Heart left ventricle (tissue), 13 donors: ENCODE measurements at regions not wholly inside any gene's neighbourhood (a gene's known extent, or its start where the extent isn't known, plus 50 kb on each side); places are given as distances from the start of the nearest gene placed in this dataset.
"Not testable (repeated sequence)": the region's sequence is repeated elsewhere in the genome, so short reads cannot be mapped to it uniquely, and the experiment has no call there.

ENCODE experiments used
- POLR2A ChIP-seq, 2 donors: fragments of 450-650 bp; IDR thresholded peaks; one replicate each; pipeline ENCODE4 v1.6.1; 2017; ENCODE audit warnings: antibody characterized with exemption in 2 of 2, mild to moderate bottlenecking in 2 of 2, moderate library complexity in 2 of 2
- TF ChIP-seq, protein P1 (sequence below), 12 donors: fragments of 200-600 bp; sonication (generic) in 4 of 12; IDR thresholded peaks; one replicate each; pipeline versions ENCODE4 v1.5.0 to v1.8.0; 2018 to 2022; ENCODE audit warnings: antibody characterized with exemption in 12 of 12, mild to moderate bottlenecking in 5 of 12
- donor health status: ischemic (EF 13 %, LVEDD 7.1; RV severe dilation, severe dysfunction).
- donor health status: DM: no; HTN: yes; CAD: no.
- donor health status: DM: no; HTN: no; CAD: no.
- donor health status: ischemic (EF 25% LVEDD 6.9; RV normal size, moderate dysfunction).
- donor health status: ischemic (EF 25% LVEDD 5.7; RV mildly dilated, moderate dysfunction).
- donor health status: ischemic (EF 35%, LVEDD 5.7; RV mildly dilated, moderate dysfunction).
- donor health status: nonischemic (EF 11% LVEDD 7.7; RV severe dilation, severe dysfunction).
- donor health status: DM: yes; HTN: yes; CAD: no.
- donor health status: PGD.
- donor health status: ischemic (EF 29% LVEDD 5.4; RV normal size, mild dysfunction).
- donor health status: nonischemic (EF 23%, LVEDD 6.1; RV moderate dilation, normal function).

DNA sequence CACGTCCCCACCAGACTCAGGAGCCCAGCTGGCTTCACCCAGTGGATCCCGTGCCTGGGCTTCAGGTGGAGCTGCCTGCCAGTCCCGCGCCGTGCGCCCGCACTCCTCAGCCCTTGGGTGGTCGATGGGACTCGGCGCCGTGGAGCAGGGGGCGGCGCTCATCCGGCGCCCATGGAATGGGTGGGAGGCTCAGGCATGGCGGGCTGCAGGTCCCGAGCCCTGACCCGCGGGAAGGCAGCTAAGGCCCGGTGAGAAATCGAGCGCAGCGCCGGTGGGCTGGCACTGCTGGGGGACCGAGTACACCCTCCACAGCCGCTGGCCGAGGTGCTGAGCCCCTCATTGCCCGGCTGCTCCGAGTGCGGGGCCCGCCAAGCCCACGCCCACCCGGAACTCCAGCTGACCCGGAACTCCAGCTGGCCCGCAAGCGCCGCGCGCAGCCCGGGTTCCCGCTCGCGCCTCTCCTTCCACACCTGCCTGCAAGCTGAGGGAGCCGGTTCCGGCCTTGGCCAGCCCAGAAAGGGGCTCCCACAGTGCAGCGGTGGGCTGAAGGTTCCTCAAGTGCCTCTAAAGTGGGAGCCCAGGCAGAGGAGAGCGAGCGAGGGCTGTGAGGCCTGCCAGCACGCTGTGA lies 1184.6 kb downstream of the PLA2G4A start:
- TF ChIP-seq, protein P1, sequence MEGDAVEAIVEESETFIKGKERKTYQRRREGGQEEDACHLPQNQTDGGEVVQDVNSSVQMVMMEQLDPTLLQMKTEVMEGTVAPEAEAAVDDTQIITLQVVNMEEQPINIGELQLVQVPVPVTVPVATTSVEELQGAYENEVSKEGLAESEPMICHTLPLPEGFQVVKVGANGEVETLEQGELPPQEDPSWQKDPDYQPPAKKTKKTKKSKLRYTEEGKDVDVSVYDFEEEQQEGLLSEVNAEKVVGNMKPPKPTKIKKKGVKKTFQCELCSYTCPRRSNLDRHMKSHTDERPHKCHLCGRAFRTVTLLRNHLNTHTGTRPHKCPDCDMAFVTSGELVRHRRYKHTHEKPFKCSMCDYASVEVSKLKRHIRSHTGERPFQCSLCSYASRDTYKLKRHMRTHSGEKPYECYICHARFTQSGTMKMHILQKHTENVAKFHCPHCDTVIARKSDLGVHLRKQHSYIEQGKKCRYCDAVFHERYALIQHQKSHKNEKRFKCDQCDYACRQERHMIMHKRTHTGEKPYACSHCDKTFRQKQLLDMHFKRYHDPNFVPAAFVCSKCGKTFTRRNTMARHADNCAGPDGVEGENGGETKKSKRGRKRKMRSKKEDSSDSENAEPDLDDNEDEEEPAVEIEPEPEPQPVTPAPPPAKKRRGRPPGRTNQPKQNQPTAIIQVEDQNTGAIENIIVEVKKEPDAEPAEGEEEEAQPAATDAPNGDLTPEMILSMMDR (IDR thresholded peaks at IDR 0.05), result not testable (repeated sequence)
- not testable (repeated sequence) for TF ChIP-seq POLR2A (IDR thresholded peaks at IDR 0.05)
